ENCODE measurements at regions not wholly inside any gene's neighbourhood (a gene's known extent, or its start where the extent isn't known, plus 50 kb on each side); places are given as distances from the start of the nearest gene placed in this dataset.
"Not testable (repeated sequence)": the region's sequence is repeated elsewhere in the genome, so short reads cannot be mapped to it uniquely, and the experiment has no call there.

DNA sequence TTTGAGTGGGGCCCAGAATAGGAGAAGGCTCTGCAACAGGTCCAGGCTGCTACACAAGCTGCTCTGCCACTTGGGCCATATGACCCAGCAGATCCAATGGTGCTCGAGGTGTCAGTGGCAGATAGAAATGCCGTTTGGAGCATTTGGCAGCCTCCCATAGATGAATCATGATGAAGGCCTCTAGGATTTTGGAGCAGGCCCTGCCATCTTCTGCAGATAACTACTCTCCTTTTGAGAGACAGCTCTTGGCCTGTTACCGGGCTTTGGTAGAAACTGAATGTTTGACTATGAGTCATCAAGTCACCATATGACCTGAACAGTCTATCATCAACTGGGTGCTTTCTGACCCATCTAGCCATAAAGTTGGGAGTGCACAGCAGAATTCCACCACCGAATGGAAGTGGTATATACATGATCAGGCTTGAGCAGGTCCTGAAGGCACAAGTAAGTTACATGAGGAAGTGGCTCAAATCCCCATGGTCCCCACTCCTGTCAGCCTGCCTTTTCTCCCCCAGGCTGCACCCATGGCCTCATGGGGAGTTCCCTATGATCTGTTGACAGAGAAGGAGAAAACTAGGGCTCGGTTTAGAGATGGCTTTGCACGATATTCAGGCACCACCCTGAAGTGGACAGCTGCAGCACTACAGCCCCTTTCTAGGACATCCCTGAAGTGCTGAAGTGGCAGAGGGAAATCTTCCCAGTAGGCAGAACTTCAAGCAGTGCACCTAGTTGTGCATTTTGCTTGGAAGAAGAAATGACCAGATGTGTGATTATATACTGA lies 971.4 kb downstream of the MCTP2 start:
- DNase-seq = no peak

DNA sequence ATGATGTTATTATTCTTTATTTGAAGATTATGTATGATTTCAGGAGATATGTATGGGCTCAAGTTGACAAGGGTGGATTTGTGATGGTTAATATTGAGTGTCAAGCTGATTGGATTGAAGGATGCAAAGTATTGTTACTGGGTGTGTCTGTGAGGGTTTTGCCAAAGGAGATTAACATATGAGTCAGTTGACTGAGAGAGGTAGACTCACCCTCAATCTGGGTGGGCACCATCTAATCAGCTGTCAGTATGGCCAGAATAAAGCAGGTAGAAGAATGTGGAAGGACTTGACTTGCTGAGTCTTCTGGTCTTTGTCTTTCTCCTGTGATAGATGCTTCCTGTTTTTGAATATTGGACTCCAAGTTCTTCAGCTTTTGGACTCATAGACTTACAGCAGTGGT lies 973.7 kb downstream of the MCTP2 start:
- no peak for DNase-seq

DNA sequence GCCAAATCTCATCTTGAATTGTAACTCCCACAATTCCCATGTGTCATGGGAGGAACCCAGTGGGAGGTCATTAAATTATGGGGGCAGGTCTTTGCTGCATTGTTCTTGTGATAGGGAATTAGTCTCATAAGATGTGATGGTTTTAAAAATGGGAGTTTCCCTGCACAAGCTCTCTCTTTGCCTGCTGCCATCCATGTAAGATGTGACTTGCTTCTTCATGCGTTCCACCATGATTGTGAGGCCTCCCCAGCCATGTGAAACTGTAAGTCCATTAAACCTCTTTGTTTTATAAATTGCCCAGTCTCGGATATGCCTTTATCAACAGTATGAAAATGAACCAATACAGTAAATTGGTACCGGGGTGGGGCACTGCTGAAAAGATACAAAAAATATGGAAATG lies 974.5 kb downstream of the MCTP2 start:
- not testable (repeated sequence) for DNase-seq

DNA sequence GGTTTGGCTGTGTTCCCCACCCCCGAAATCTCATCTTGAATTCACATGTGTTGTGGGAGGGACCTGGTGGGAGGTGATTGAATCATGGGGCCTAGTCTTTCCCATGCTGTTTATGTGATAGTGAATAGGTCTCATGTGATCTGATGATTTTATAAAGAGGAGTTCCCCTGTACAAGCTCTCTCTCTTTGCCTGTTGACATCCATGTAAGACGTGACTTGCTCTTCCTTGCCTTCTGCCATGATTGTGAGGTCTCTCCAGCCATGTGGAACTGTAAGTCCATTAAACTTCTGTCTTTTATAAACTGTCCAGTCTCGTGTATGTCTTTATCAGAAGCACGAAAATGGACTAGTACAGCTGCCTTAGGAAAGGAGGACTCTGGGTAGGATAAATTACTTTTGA lies 976.7 kb downstream of the MCTP2 start:
- no peak for DNase-seq

DNA sequence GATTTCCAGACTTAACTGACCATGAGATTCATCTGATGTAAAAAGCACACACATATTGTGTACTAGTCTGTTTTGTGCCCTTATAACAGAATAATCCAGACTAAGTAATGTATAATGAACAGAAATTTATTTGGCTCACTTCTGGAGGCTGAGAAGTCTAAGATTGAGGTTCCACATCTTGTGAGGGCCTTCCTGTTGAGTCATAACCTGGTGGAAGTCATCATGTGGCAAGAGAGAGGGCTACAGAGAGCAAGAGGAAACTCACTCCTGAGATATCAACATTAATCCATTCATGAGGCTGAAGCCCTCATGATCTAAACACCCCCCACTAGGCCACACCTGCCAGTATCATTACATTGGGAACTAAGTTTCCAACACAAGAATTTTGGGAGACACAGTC lies 977.6 kb downstream of the MCTP2 start:
- DNase-seq = no peak

DNA sequence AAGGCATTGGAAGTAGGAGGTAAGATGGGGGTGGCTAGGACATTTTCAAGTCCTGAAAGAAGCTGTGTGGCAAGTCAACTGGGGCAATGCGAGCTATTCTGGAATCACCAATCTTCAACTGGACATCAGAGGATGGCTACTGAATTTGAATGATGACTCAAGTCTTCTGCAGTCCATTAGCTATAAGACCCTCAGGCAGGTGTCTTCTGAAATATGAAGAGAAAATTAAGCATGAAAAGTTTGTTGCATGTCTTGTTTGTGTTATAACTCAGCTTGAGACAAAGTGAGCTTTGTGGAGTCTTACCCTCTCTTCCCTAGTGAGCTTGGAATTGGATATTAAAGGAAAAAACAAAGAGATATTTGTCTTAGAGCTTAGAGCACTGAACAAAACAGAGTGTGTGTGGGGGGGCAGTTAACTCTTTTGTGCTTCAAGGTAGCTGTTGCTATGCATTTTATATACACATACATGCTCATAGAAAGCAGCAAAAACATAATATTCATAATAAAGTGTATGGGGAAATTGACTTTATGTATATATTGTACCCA lies 979.1 kb downstream of the MCTP2 start:
- DNase-seq = no peak

DNA sequence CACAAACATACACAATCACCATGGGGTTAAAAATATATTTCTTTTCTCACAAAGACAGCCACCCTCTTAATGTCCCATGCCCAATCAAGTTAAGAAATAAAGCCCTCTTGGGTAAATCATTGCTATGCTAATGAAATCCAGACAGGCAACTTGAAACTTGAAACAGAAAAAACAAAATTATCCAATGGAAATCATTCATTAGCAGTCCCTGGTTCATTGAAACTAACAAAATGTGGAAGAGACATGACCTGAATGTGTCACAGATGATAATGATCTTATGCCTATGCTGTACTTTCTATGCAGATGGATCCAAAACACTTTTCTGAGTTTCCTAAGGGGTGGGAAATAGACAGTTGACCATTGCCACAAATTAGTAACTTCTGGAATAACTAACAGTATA lies 983.7 kb downstream of the MCTP2 start:
- peak; percentile 52 for DNase-seq

DNA sequence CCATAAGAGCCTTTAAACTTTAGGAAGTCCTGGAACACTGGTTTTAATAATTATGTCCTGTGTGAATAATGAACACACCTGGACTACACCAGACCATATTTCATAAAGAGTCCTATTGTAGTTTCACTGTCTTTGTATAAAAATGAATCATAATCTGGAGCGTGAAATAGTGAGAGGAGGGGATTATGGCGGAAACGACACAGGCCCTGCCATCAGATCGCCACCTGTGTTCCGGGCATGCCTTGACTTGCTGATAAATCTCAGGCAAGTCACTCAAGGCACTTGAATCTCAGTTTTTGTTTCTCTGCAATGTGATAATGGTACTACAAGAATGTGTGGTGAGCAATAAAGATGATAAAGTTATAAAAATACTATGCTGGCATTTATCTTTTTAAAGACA lies 995.5 kb downstream of the MCTP2 start:
- DNase-seq = no peak

DNA sequence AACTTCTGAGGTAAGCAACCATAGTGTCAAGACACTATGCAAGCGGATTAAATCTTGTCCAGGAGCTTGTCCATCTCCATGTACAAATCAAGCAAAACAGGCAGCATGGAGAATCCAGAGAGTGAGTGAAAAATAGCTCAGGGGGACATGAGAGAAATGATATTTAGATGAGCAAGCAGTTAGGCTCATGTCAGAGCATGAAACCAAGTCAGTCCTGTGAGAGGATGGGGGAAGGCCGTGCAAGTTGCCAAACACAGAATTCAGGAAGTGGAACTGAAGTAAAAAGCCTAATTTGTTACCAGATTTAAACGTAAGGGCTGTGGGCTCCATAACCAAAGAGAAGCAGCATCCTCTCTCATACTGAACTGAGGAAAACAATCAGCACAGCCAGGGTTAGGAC lies 995.9 kb downstream of the MCTP2 start:
- no peak for DNase-seq

DNA sequence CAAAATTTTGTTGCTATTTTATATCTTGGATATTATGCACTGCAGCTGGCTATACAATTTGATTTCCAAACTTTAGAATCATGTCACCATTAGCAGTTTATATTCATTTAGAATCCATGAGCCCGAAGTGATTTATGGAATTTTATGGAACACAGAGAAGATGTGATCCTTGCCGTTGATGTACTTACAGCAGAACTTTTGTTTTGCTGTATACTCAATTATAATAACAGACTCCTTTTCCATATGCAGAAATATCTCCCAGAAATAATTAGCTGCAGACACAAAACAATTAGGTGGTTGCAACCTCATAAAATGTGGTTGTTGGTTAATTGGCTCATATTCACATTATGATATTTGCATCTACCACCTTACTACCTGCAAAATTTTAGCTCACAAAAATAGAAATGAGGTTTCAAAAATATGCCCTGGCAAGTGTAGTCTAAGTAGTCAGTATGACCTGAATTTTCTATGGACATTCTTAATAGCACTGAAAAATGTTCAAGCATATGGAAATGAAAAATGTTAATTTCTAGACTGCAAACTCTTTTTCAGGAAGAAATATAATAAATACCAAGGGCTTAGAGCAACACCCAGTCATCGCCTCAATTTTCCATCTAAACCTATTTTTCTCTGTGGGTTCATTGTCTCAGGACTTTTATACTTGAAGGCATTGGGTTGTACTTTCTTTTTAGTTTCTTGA lies 997.6 kb downstream of the MCTP2 start:
- DNase-seq = no peak

DNA sequence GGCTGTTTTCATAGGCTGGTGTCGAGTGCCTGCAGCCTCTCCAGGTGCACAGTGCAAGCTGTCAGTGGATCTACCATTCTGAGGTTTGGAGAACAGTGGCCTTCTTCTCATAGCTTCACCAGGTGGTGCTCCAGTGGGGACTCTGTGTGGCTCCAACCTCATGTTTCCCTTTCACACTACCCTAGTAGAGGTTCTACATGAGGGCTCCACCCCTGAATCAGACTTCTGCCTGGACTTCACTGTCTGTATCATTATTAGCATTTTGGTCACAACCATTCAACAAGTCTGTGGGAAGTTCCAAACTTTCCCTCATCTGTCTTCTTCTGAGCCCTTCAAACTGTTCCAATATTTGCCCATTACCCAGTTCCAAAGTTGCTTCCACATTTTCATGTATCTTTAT lies 1003.7 kb downstream of the MCTP2 start:
- DNase-seq = no peak

DNA sequence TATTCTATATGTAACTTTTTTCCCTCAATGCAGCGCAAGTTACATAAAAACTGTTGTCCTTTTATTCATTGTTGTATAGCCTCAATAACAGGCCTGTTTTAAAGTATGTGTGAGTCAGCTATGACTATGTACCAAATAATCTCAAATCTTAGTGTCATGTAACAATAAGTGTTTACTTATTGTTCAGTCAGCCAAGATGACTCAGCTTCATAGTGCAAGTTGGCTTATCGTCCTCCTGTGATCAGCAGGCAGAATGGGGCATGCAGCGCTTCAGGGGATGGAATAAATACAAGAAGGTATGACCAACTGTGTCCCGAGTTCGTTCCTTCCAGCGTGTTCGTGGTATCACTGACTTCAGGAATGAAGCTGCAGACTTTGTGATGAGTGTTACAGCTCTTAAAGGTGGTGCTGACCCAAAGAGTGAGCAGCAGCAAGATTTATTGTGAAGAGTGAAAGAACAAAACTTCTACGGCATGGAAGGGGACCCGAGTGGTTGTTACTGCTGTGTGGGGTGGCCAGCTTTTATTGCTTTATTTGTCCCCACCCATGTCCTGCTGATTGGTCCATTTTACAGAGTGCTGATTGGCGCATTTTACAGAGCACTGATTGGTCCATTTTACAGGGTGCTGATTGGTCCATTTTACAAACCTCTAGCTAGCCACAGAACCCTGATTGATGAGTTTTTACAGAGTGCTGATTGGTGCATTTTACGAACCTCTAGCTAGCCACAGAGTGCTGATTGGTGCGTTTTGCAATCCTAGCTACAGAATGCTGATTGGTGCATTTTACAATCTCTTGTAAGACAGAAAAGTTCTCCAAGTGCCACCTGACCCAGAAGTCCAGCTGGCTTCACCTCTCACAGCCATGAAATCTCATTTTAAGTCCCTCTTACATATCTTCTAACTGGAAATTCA lies 1016.0 kb downstream of the MCTP2 start:
- DNase-seq = no peak

DNA sequence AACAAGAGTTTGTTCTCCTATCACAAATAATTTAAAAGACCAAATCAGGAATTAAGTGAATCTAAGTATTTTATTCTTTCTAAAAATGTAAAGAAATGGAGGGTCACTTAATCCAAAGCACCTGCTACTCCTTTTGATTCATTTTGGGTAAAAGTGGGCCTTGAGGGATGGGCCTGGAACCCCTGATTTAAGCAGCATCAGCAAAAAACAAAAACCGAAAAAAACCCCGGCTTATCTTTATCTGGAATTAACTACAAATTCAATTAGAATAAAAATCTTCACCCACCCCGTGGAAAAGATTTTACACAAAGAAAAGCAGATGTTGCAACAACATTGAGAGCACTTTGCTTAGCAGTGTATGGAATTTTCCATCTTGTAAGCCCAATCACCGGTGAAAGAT lies 1018.2 kb downstream of the MCTP2 start:
- DNase-seq = no peak

DNA sequence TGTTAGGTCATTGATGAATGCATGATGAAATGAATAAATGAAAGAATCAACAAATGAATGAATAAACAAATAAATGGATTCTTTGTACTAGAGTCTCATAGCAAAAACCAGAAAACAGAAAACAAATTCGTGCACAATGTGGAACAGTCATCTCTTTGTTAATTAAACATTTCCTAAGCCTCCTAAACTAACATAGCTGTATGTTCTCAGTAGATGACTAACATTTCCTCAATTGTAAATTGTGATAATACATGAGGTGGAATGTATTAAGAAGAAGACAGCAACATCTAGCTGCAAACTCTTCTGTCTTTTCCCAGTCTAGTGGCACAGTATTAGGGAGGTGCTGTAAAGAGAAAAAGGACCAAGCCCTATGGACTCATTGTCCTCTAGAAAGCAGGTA lies 1021.0 kb downstream of the MCTP2 start:
- no peak for DNase-seq

DNA sequence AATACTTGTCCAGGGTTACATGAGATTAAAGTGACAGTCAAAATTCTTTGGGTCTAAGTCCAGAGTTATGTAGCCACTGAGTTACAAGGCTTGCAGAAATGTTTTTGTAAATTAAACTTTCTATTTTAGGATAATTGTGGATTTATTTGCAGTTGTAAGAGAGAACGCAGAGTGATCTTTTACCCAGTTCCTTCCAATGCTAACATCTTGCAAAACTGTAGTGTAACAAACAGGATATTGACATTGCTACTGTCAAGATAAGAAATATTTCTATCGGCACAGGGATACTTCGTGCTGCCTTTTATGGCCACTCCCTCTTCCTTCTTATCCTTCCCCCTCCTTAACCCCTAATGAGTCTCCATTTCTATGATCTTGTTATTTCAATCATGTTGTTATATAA lies 1022.9 kb downstream of the MCTP2 start:
- DNase-seq = no peak

DNA sequence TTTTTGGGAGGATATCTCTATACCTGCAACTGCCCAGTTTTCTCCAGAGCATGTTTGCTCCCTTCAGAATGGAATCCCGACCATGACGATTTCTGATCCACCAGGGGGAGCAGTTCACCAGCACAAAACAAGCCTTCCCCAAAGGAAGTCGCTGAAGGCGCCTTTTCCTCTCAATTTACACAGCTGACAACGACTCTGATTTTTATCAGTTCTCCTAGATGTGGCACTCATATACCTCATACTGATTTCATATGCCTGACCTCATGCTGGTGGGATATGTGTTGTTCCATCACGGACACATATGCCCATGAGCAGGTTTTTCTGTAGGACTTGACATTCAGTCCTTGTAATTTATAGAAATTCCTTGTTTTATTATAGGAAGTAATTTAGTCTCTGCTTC lies 1028.2 kb downstream of the MCTP2 start:
- DNase-seq = peak; percentile 93

DNA sequence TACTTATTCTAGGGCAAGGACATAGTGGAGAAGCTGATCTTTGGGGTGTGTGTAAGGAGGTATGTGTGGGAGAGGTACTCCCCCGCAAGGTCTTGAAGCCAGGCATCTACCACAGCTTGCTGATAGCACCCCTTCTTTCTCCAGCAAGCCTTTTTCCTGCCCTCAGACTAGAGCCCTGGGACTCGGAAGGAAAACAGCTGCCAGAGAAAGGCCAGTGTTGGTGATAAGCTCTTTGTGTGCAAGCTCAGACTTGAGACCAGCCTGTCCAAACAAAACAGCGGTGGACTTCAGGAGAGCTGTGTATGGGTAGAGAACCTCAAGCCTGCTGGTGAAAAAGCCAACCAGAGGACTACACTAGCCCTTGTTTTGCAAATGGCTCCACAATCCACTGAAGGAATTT lies 1028.6 kb downstream of the MCTP2 start:
- DNase-seq = no peak

DNA sequence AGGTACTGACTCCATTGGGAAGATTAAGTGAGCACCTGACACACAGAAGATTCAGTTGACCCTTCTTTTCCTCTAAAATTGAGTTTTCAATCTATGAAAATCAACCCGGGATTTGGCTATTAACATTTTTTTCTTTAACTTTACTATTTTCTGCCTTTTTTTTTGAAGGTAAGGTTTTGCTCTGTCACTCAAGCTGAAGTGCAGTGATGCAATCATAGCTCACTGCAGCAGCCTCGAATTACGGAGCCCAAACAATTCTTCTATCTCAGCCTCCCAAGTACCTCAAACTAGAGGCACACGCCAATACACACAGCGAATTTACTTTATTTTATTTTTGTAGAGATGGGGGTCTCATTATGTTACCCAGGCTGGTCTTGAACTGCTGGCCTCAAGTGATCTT lies 1029.5 kb downstream of the MCTP2 start:
- no peak for DNase-seq

DNA sequence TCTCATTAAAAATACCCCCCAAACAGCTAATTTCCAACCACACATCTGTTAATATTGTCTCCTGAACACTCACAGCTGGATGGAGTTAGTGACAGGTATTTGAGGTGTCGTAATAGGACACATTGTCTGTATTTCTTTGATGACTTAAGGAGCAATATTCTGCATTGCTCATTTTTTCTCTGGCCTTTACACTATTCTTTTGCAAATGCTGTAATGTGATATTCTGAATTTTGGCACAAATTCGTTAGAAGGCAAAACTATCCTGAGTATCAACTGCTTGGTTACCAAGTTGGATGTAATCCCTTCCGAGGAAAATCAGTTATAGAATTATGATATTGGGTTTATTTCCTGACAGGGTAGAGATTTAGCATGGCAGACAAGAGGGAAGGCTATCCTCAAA lies 1030.2 kb downstream of the MCTP2 start:
- DNase-seq = no peak

DNA sequence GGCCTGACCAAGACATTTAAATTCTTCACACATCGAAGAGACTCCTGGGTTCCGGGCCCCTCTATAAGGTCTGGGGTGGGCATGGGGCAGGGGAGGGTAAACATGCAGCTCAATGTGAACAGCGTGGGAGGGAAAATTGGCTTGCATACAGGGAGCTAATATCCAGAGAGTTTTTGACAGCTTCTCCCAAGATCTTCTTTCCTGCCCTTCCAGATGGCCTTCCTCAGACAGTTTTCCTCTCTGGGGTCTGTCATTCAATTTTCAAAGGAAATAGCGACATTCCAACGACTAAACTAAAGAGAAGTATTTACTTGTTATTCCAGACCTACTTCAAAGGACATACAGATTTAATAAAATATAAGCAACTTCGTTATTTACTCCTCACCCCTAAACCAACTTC lies 1030.6 kb downstream of the MCTP2 start:
- DNase-seq = no peak

DNA sequence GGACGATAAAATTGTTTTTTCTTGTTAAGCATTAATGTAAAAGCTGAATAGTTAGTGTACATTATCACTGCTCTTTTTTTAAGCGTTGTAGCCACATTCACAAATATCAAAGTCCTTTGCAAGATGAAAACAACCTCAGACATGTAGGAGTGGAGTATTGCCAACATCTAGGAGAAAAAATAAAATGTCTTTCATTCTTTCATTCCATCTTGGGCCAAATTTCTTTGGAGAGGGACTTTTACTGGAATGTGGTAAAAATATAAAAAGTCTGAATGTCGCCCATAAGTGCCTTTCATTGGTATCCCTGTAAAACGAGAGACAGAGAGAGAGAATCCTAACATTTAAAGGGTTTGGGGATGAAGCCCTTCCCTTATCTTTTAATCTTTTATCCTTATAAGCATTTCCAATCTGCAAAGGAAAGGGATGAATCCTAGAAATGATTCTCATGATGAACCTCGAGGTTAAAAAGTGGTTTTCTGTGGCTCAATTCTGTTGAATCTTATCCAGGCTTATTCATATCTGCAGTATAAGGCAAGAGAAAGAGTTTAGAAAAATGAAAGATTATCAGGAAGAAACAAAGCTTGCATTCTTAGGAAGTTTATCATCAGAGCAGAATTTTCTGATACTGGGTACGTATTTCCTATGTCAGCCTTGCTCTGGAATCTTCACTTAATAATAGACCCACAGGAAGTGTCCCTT lies 1031.7 kb downstream of the MCTP2 start:
- no peak for DNase-seq

DNA sequence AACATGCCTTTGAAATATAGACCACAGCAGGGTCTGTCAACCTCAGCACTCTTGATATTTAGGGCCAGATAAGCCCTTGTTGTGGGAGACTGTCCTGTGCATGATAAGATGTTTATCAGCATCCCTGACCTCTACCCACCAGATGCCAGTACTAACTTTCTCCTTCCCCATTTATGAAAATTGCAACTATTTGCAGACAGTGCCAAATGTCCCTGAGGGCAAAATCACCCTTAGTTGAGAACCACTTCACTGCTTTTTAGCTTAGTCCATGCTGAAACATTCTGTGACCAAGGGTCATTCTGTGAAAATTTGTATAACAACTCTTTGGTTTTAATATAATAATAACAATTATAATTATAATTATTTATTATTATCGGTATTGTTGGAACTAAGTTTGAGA lies 1032.4 kb downstream of the MCTP2 start:
- no peak for DNase-seq
